Natural killer cell (primary cell): ENCODE measurements at regions not wholly inside any gene's neighbourhood (a gene's known extent, or its start where the extent isn't known, plus 50 kb on each side); places are given as distances from the start of the nearest gene placed in this dataset.

Experiments
- ATAC-seq, 3 donors: fragments of 150-1000 bp in 2 of 3; fragments of 200-7000 bp in 1 of 3; cut with Tn5 transposase; 1 replicate in 1 of 3; 2 replicates in 2 of 3; pipeline ENCODE4 v1.10.0; 2021; ENCODE audit warnings: mild to moderate bottlenecking in 2 of 3, moderate library complexity in 2 of 3
- DNase-seq, 2 donors: peaks; one replicate each; pipeline versions ENCODE4 v3.0.0 to v3.0.0-alpha.2; 2013 to 2021; ENCODE audit warnings: mixed read lengths in 1 of 2
- H3K27ac ChIP-seq: one replicate; pipeline ENCODE4 v1.5.1; 2013; ENCODE audit warnings: mild to moderate bottlenecking, low read length
- H3K27me3 ChIP-seq: one replicate; pipeline ENCODE4 v1.6.1; 2013; ENCODE audit warnings: low read length; ENCODE audit not compliant: control insufficient read depth, insufficient read depth
- H3K36me3 ChIP-seq: one replicate; pipeline ENCODE4 v1.6.1; 2013; ENCODE audit warnings: low read length; ENCODE audit not compliant: control insufficient read depth, insufficient read depth
- H3K4me1 ChIP-seq: one replicate; pipeline ENCODE4 v1.6.1; 2013; ENCODE audit warnings: low read length; ENCODE audit not compliant: control insufficient read depth, insufficient read depth
- H3K4me3 ChIP-seq: one replicate; pipeline ENCODE4 v1.5.1; 2013; ENCODE audit warnings: low read length
- H3K9me3 ChIP-seq: one replicate; pipeline ENCODE4 v1.6.1; 2013; ENCODE audit warnings: low read length; ENCODE audit not compliant: control insufficient read depth, insufficient read depth
- H3K27ac Mint-ChIP-seq, 2 donors: one replicate each; pipeline ENCODE4 v1.8.0; 2022; ENCODE audit warnings: mild to moderate bottlenecking in 2 of 2, mixed read lengths in 2 of 2, moderate library complexity in 1 of 2
- H3K27me3 Mint-ChIP-seq, 2 donors: one replicate each; pipeline ENCODE4 v1.8.0; 2022; ENCODE audit warnings: low read depth in 2 of 2, mixed read lengths in 2 of 2
- H3K36me3 Mint-ChIP-seq: one replicate; pipeline ENCODE4 v1.8.0; 2022; ENCODE audit warnings: mixed read lengths
- H3K4me1 Mint-ChIP-seq, 2 donors: one replicate each; pipeline ENCODE4 v1.8.0; 2022; ENCODE audit warnings: mixed read lengths in 2 of 2
- H3K4me3 Mint-ChIP-seq: one replicate; pipeline ENCODE4 v1.8.0; 2022; ENCODE audit warnings: mild to moderate bottlenecking, moderate library complexity, mixed read lengths
- H3K9me3 Mint-ChIP-seq, 2 donors: one replicate each; pipeline ENCODE4 v1.8.0; 2022; ENCODE audit warnings: mixed read lengths in 2 of 2
- CTCF ChIP-seq: fragments of 200-600 bp; IDR thresholded peaks from one replicate; pipeline ENCODE4 v1.8.0; 2022; ENCODE audit warnings: antibody characterized with exemption
- WGBS: methylation state at CpG from one replicate; pipeline ENCODE4 v1.1.7; 2013; ENCODE audit warnings: missing lambda C conversion rate; ENCODE audit not compliant: insufficient coverage; 5-methylcytosine and 5-hydroxymethylcytosine counted together
- intact Hi-C: fragments of 100-400 bp; cut with micrococcal nuclease; formaldehyde crosslinking; loops from one replicate; pipeline ENCODE4 v1.14.2; 2022

- no peak for TF ChIP-seq CTCF
- no peaks in the 10 kb centered on the region for H3K36me3 Mint-ChIP-seq
These were observed 146.0 kb upstream of the SERPINE2 start for GRCh38 chr2:224185023-224185601.

DNA sequence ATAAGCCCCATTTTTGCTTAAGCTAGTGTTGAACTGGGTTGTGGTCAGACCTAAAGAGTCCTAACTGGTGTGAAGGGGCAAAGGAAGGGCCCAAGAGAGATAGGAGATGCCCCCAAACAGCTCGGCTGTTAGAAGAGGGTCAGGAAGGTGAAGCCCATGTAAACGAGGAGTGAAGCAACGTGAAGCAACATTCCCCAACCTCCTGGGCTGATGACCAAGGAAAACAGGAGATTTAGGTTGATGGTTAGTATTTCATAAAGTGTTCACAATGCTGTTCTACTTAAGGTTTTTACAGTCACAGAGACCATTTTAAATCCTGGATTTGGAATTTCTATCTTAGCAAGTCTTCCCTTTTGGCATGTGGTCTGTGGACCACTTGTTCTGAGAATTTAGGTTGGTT is 144.0 kb upstream of the SERPINE2 start:
- Mint-ChIP-seq H3K36me3 (no peaks in the 10 kb centered on the region), H3K9me3 (peaks cover 0 to 2% of the 10 kb centered on the region in 2 donors), H3K4me1 (no peaks in the 10 kb centered on the region), H3K27me3 (peaks cover 8 to 18% of the 10 kb centered on the region in 2 donors), H3K4me3 (no peak overlapping the region), H3K27ac (no peak overlapping the region)
- 85% methylated on average over 3 of the region's 3 CpGs for WGBS
- H3K27ac ChIP-seq, result no peak overlapping the region
- intact Hi-C loops, result no loop called here
- no peaks in the 10 kb centered on the region for H3K27me3 ChIP-seq
- no peaks in the 10 kb centered on the region for H3K36me3 ChIP-seq
- H3K9me3 ChIP-seq, result no peaks in the 10 kb centered on the region
- H3K4me3 ChIP-seq, result no peak overlapping the region
- ATAC-seq, result no peak
- H3K4me1 ChIP-seq, result no peaks in the 10 kb centered on the region
- DNase-seq, result no peak
- no peak for TF ChIP-seq CTCF

More at GRCh38 chr2:224185023-224185601, 146.0 kb upstream of the SERPINE2 start:
- Mint-ChIP-seq H3K4me3 (no peak overlapping the region), H3K9me3 (peaks cover 0 to 2% of the 10 kb centered on the region in 2 donors), H3K4me1 (no peaks in the 10 kb centered on the region), H3K27me3 (peaks cover 10 to 22% of the 10 kb centered on the region in 2 donors), H3K27ac (no peak overlapping the region)
- ATAC-seq (no peak), DNase-seq (no peak)
- intact Hi-C loops, result no loop called here
- no peaks in the 10 kb centered on the region for H3K36me3 ChIP-seq
- H3K27me3 ChIP-seq, result no peaks in the 10 kb centered on the region
- no peak overlapping the region for H3K27ac ChIP-seq
- no peaks in the 10 kb centered on the region for H3K9me3 ChIP-seq
- no peaks in the 10 kb centered on the region for H3K4me1 ChIP-seq
- 79% methylated on average over 4 of the region's 4 CpGs for WGBS
- no peak overlapping the region for H3K4me3 ChIP-seq

DNA sequence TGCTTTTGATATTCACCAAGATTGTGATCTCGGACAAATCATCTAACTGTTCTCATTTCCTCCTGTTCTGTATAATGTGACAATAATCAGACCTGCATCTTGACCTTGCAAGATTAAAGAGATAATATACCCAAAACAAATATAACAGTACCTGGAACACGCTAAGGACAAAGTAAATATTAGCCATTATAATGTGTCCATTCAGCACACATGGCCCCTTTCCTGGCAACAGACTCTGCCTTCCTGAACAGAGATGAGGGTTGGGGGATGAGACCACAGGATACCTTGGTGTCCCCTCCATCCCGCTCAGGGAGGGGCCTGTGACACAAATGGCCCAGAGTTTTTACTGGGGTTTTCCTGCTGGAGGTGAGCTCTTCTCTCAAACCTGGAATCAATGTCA is 143.4 kb upstream of the SERPINE2 start:
- Histone ChIP-seq H3K9me3 (no peaks in the 10 kb centered on the region), H3K27me3 (no peaks in the 10 kb centered on the region), H3K36me3 (no peaks in the 10 kb centered on the region), H3K4me3 (no peak overlapping the region), H3K27ac (no peak overlapping the region), H3K4me1 (no peaks in the 10 kb centered on the region)
- intact Hi-C loops, result no loop called here
- H3K4me1 Mint-ChIP-seq, result no peaks in the 10 kb centered on the region
- H3K36me3 Mint-ChIP-seq, result no peaks in the 10 kb centered on the region
- no peak overlapping the region for H3K4me3 Mint-ChIP-seq
- WGBS, result 89% methylated on average over 3 of the region's 3 CpGs
- ATAC-seq, result no peak
- DNase-seq, result no peak
- peaks cover 0 to 2% of the 10 kb centered on the region in 2 donors for H3K9me3 Mint-ChIP-seq
- H3K27ac Mint-ChIP-seq, result no peak overlapping the region
- peaks cover 8 to 16% of the 10 kb centered on the region in 2 donors for H3K27me3 Mint-ChIP-seq
- TF ChIP-seq CTCF, result no peak

DNA sequence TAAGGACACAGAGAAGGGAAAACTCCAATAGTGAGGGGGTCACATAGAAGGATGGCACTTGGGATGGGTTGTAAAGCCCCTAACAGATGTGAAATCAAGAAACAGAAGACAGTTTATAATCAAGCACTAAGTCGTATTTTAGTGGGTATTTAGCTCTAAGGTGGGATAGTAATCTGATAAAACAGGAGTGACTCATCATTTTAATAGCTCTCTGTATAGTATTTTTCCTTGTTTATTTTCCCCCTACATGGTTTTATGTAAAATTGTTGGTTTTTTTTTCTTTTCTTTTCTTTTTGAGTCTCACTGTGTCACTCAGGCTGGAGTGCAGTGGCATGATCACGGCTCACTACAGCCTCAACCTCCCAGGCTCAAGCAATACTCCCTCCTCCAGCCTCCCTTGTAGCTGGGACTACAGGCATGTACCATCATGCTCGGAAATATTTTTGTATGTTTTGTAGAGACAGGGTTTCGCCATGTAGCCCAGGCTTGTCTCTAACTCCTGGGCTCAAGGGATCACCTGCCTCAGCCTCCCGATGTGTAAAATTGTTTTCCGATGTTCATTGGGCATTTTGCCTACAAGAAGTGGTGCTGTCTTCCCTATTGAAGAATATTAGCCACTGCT is 142.6 kb upstream of the SERPINE2 start:
- Mint-ChIP-seq H3K27me3 (peaks cover 8 to 15% of the 10 kb centered on the region in 2 donors), H3K4me3 (no peak overlapping the region), H3K4me1 (no peaks in the 10 kb centered on the region), H3K27ac (no peak overlapping the region), H3K9me3 (peaks cover 0 to 2% of the 10 kb centered on the region in 2 donors), H3K36me3 (no peaks in the 10 kb centered on the region)
- H3K4me1 ChIP-seq, result no peaks in the 10 kb centered on the region
- no peak for DNase-seq
- intact Hi-C loops, result no loop called here
- TF ChIP-seq CTCF, result no peak
- H3K36me3 ChIP-seq, result no peaks in the 10 kb centered on the region
- WGBS, result 91% methylated on average over 5 of the region's 6 CpGs
- H3K27ac ChIP-seq, result no peak overlapping the region
- no peaks in the 10 kb centered on the region for H3K9me3 ChIP-seq
- no peak for ATAC-seq
- H3K27me3 ChIP-seq, result no peaks in the 10 kb centered on the region
- H3K4me3 ChIP-seq, result no peak overlapping the region
